ENCODE measurements at regions not wholly inside any gene's neighbourhood (a gene's known extent, or its start where the extent isn't known, plus 50 kb on each side); places are given as distances from the start of the nearest gene placed in this dataset.

GRCh38 chr9:135033487-135033886 lies 54.0 kb upstream of the OLFM1 start:
- TF ChIP-seq SIN3A (IDR thresholded peaks at IDR 0.05; ENCODE audit: borderline replicate concordance, low read depth, low read length) = no peak
- TF ChIP-seq MAX (IDR thresholded peaks at IDR 0.05; ENCODE audit: low read depth) = no peak
- no peak for TF ChIP-seq MXI1 (IDR thresholded peaks at IDR 0.05; ENCODE audit: low read depth, low read length)
- TF ChIP-seq NRF1 (IDR thresholded peaks at IDR 0.05; ENCODE audit: low read depth, low read length) = no peak
- no peak for TF ChIP-seq FOSL2 (IDR thresholded peaks at IDR 0.05; ENCODE audit: borderline replicate concordance, low read depth)
- TF ChIP-seq MEF2A (IDR thresholded peaks at IDR 0.05; ENCODE audit: borderline replicate concordance, low read depth) = no peak
- TF ChIP-seq CTCF (IDR thresholded peaks at IDR 0.05) = no peak
- TF ChIP-seq CHD2 (IDR thresholded peaks at IDR 0.05; ENCODE audit: low read length, partially characterized antibody) = no peak
- no peak for TF ChIP-seq GATA2 (CRISPR knock-in tag; IDR thresholded peaks at IDR 0.05)
- no peak for TF ChIP-seq EP300 (IDR thresholded peaks at IDR 0.05; ENCODE audit: borderline replicate concordance in 1 of 2, low read depth in 1 of 2, low read length in 1 of 2)
- no peak for TF ChIP-seq TCF12 (IDR thresholded peaks at IDR 0.05)
- TF ChIP-seq SMC3 (IDR thresholded peaks at IDR 0.05; ENCODE audit: low read depth, low read length) = no peak
- TF ChIP-seq TAF1 (IDR thresholded peaks at IDR 0.05; ENCODE audit: borderline replicate concordance, low read depth, low read length) = no peak
- no peak for TF ChIP-seq REST (IDR thresholded peaks at IDR 0.05; ENCODE audit: low read depth, low read length)
- no peak for TF ChIP-seq USF2 (IDR thresholded peaks at IDR 0.05; ENCODE audit: borderline replicate concordance, low read depth, low read length)
- no peak for TF ChIP-seq EZH2phosphoT487 (IDR thresholded peaks at IDR 0.05; ENCODE audit: borderline replicate concordance, low read depth)
- no peak for TF ChIP-seq RAD21 (IDR thresholded peaks at IDR 0.05; ENCODE audit: low read length)
- TF ChIP-seq IRF3 (IDR thresholded peaks at IDR 0.05; ENCODE audit: low read depth, low read length) = no peak
- no peak for TF ChIP-seq USF1 (IDR thresholded peaks at IDR 0.05; ENCODE audit: borderline replicate concordance, low read depth)
- no peak for TF ChIP-seq FOXJ3 (CRISPR knock-in tag; IDR thresholded peaks at IDR 0.05)
- Histone ChIP-seq H3K4me1 (ENCODE audit: control insufficient read depth in 1 of 2, insufficient read depth in 2 of 2, low read depth in 1 of 2, low read length in 1 of 2) (no peaks in the 10 kb centered on the region), H2AFZ (ENCODE audit: low read depth) (no peak overlapping the region), H3K4me2 (no peak overlapping the region), H3K27ac (ENCODE audit: low read depth in 2 of 2, low read length in 1 of 2) (no peak overlapping the region), H3K79me2 (ENCODE audit: insufficient read depth) (no peaks in the 10 kb centered on the region), H3K9ac (no peak overlapping the region), H3K4me3 (ENCODE audit: low read depth in 2 of 2, low read length in 1 of 2) (no peak overlapping the region), H3F3A (replicated peaks; ENCODE audit: insufficient read depth) (no peaks in the 10 kb centered on the region), H3K9me3 (no peaks in the 10 kb centered on the region), H3K36me3 (replicated peaks in 1 of 2; ENCODE audit: control insufficient read depth in 1 of 2, insufficient read depth in 2 of 2, low read length in 1 of 2) (no peaks in the 10 kb centered on the region), H3K9me2 (no peaks in the 10 kb centered on the region), H3K27me3 (ENCODE audit: insufficient read depth) (no peaks in the 10 kb centered on the region), H4K20me1 (ENCODE audit: insufficient read depth) (no peaks in the 10 kb centered on the region)
- CTCF ChIA-PET = no interaction called here
- DNase-seq = no peak
- POLR2A ChIA-PET = no interaction called here
- WGBS (ENCODE audit: low lambda C conversion rate) = 51% methylated on average over 7 of the region's 7 CpGs
